NCI-H146 treated with DMSO at 0.1 percent for 48 hours (cell line): ENCODE measurements at regions not wholly inside any gene's neighbourhood (a gene's known extent, or its start where the extent isn't known, plus 50 kb on each side); places are given as distances from the start of the nearest gene placed in this dataset.
"Not testable (repeated sequence)": the region's sequence is repeated elsewhere in the genome, so short reads cannot be mapped to it uniquely, and the experiment has no call there.

ENCODE experiments used
- DNase-seq: peaks from one replicate; lab custom pipeline; 2025; ENCODE audit not compliant: unreplicated experiment; lab: John Stamatoyannopoulos, UW

DNA sequence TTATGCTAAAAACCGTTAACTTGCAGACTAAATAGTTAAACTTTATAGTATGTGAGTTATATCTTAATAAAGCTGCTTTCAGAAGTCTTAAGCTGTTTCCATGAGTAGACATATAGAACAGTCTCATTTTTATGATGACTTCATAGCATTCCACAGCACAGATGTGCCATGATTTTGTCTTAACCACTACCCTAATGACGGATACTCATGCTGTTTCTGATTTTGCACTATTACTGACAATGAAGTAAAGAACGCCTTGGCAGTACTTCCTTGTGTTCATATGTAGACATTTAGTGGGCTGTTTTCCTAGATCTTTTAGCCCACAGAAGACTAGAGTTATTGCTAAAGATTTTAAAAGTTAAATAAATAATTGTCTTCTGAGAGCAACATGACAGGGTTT, 175.6 kb upstream of the RAB6C start:
- DNase-seq = no peak

DNA sequence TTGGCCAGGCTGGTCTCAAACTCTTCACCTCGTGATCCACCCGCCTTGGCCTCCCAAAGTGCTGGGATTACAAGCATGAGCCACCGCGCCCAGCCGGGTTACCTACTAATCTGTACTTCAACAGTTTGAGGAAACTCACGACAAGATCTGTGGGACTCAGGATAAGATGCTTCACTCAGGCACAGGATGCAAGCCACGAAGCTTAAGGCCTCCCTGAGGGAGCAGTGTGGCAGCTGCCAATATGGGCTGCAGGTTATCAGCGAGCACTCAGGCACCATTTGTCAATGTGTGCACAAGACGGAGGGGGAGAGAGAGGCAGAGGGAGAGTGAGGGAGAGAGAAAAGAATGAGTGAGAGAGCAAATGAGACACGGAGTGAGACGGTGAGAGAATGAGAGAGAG, 173.6 kb upstream of the RAB6C start:
- no peak for DNase-seq

DNA sequence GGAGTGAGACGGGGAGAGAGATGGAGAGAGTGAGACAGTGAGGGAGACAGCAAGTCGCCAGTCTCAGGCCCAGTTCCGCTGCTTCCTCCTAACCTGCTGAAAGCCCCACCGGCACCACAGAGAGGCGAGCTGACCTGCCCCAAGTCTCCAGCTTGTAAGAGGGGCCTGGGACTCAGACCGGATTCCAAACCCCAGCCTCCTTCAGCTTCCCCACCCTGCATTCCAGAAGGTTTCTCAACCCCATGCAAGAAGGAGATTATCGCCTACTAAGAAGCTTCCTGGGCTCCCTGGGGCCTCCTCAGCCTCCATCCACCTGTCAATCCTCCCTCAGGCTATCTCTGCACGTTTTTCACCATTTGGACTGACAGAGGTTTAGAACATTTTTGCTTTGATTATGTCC, 173.1 kb upstream of the RAB6C start:
- DNase-seq = no peak

DNA sequence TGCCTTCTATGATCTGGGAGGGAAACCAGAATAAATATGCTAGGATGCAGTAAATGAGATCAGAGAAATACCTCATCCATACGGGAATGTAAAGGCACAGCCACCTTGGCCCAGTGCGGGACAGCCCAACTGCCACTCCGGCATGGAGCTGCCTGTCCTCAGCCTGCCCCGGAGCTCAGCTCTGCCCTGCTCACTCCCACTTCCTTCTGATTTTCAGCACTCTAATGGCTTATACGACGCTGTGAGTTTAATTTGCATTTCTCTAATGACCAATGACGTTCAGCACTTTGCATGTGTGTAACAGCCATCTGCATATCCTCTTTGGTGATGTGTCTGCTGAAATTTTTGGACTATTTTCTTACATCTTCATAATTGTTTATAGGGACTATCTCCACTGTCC, 172.5 kb upstream of the RAB6C start:
- DNase-seq = no peak

DNA sequence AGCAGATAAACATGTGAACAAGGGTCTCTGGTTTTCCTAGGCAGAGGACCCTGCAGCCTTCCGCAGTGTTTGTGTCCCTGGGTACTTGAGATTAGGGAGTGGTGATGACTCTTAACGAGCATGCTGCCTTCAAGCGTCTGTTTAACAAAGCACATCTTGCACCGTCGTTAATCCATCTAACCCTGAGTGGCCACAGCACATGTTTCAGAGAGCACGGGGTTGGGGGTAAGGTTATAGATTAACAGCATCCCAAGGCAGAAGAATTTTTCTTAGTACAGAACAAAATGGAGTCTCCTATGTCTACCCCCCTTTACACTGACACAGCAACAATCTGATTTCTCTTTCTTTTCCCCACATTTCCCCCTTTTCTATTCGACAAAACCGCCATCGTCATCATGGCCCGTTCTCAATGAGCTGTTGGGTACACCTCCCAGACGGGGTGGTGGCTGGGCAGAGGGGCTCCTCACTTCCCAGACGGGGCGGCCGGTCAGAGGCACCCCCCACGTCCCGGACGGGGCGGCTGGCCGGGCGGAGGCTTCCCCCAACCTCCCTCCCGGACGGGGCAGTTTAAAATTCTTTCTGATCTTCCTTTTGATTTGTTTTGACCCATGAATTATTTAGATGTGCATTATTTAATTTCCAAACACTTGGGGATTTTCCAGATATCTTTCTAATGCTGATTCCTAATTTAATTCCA, 171.7 kb upstream of the RAB6C start:
- not testable (repeated sequence) for DNase-seq

DNA sequence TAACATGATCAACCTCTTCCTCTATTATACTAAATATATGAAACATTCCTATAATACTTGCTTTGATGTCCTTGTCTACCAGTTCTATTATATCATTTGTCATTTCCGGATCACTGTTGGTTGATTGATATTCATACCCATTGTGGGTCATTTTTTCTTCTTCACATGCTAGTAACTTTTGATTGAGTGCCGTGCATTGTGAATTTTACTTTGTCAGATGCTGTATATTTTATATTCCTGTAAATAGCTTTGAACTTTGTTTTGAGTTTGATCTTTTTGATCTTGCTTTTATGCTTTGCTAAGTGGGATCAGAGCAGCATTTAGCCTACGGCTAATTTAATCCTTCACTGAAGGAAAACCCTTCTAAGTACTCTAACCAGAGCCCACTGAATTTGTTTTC, 168.9 kb upstream of the RAB6C start:
- no peak for DNase-seq

DNA sequence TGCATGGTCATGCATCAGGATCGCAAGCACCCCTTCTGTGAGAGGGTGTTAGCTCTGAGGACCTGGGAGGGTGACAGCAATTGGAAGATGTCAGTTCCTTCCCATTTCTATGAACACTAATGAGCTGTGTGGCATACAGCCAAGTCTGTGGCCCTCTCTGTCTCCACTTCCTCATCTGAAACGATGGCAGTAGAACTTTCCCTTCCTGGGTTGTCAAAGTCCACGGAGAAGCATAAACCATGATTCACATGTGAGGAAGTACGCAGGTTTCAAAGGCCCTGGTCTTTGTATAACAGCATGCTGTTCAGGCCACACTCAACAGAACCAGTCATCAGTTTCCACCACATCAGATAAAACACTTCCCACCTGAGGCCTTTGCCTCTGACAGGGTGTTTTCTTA, 167.4 kb upstream of the RAB6C start:
- no peak for DNase-seq

DNA sequence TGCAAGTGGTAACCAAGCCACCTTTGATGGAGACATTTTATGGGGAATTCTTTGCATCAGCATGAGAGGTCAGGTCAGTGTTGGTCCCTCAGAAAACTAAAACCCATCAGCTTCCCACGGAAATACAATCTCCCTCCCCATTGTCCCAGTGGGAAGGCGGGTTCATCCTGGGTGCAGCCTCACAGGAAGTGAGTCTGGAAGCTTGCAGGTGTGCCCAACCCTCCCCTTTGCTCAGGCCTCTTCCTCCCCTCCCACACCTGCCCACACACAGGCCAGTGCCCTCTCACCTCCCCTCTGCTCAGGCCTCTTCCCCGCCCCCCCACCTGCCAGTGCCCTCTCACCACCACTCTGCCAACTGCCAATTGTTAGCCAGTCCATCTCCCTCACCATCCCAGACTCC, 166.8 kb upstream of the RAB6C start:
- DNase-seq = no peak

DNA sequence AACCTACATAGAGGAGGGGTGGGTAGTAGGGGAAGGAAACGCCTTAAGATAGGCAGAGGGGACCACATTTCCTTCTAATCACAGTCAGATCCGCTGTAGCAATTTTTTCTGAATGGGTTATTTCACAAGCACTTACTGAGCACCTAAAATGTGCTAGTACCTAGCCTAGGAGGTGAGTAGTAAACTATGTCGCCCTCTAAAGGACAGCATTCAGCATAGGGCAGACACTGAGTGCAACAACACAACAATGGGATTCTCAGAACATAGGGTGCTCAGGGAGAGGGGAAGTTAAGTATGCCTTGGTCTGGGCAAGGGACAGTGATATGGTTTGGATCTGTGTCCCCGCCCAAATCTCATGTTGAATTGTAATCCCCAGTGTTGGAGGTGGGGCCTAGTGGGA, 166.1 kb upstream of the RAB6C start:
- DNase-seq = no peak

DNA sequence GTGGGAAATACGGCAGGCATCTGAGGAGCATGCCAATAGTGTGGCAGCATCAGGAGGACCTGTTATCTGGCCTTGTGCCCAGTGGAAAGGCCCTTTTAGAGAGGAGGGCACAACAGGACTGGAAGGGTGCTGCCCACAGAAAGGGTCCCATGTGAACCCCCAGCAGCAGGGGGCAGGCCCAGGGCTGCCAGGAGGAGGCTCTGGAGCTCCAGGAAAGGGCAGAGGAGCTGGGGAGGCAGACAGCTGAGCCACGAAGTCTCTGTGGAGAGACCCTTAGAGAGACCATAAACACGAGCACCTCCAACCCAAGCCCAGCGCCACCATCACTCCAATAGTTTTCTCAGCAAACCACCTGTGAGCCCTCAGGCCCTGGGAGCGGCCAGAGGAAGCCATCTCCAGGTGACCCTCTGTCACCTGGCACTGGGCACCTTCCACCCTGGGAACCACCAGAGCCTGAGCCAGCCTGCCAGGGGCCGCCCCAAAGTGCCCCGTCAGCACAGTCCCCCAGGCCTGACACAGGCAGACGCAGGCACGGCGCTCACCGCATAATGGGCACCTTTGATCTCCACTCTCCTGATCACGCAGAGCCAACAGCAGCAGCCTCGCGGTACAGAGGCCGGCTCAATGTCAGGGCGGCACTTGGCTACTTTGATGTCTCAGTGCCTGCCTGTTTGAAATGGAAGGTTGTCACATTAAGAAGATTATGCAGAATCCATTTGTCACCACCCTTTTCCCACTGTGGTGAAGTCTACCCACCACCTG, 162.5 kb upstream of the RAB6C start:
- no peak for DNase-seq

DNA sequence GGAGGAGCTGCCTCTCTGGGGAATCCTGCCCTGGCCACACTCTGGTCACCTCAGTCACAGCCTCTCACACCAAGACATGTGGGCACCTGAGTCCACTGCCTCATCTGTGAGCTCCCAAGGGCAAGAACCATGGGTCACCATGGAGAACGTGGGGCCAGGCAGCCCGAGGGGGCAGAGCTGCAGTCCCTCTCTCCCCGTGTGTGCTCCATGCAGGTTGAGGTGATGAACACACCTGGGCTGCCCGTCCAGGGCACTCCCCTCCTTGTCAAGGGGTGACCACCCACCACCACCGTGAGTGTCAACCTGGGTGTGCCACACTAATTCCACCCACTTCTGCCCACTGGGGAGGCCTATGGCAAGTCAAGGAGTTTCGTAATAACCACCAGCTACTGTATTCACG, 159.6 kb upstream of the RAB6C start:
- no peak for DNase-seq

DNA sequence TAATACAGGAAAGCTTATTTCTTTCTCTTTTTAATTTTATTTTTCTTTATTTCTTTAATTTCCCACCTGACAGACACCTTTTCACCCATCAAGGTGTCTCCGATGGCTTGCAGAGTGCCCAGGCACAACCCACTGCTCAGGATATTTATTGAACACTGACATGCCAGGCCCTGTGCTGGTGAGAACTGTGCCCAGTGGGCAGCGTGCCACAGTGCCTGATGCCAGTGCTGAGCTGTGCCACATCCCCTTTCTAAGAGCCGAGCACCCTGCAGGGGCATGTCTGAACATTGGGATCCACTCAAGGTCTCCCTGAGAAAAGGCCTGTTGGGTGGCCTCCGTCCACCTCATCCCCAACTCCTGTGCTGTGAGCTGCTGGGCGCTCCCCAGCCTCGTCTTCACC, 158.6 kb upstream of the RAB6C start:
- no peak for DNase-seq

DNA sequence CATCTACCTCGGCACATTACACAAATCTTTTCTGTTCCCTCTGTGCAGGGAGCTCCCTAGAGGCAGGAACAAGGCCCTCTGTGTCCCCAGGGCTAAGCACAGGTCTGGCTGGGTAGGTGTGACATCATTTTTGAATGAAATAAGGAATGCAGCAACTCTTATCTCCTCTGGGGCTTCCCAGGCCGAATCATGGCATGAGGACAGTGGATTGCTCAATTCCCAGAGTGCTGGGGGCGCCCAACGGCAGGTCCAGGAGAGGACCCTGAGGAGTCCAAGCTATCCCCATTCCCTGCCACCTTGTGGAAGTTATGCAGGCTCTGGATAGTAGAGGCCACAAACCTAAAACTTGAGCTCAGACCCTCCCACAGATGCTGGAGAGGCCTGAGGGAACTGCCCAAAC, 158.0 kb upstream of the RAB6C start:
- DNase-seq = no peak

DNA sequence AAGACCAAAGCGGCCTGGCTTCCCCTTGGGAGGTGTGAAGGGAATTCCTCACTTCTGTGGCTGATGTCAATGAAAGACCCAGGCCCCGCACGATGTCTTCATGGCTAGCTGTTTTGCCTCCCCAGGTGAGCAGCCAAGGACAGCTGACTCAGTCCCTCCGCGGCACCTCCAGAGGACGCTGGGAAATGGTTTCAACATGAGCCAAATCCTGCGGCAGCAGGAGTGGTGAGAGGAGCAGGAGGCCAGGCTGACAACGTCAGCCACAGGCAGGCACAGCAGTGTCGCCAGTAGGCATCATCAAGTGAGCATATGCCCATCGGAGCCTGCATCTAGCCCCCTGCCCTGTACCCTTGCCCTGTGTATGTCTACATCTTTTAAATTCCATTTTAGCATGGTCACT, 156.4 kb upstream of the RAB6C start:
- no peak for DNase-seq

DNA sequence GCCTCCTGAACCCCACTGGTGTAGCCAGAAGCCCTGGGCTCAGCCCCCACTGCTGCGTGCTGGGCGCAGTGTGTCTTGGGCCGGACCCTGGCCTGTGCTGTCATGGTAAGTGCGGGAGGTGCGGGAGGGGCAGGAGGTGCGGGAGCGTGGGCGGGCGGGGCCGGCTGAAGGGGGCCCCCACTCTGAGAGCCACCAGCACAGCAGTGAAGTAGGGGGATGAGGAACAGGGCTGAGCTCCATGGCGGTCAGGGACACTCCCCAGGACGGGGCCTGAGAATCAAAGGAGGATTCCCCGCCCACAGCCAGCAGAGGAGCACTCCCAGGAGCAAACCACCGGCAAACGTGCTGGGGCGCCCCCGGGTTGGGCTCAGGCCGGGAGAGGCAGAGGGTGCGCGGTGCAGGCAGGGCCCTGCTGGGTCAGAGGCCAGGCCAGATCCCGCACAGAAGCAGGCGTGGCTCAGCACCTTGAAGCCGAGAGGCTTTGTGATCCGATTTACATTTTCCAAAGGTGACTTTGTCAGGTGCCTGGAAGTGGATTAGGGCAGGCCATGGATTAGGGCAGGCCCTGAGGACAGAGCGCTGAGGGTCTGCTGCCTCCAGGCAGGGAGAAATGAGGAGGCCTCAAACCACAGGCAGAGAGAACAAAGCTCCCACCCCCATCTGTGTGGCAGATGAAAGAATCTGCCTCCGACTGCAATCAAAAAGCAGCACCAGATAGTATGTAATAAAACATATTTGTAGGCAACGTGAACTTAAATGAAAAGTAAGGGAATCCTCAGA, 152.0 kb upstream of the RAB6C start:
- DNase-seq = no peak

DNA sequence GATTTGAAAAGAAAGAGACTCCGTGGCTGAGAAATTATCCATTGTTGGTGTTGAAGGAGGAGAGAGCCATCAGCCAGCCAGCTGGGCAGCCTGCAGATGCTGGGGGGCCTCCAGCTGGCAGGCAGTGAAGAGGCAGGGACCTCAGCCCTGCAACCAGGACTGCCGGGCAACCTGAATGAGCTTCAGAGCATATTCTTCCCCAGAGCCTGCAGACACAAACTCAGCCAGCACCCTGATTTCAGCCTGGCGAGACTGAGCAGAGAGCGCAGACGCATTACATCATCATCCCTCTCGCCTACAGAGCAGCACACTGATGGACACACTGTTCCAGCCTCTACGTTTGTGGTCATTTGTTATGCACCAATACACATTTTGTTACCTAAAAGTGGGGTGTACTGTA, 150.7 kb upstream of the RAB6C start:
- DNase-seq = no peak

DNA sequence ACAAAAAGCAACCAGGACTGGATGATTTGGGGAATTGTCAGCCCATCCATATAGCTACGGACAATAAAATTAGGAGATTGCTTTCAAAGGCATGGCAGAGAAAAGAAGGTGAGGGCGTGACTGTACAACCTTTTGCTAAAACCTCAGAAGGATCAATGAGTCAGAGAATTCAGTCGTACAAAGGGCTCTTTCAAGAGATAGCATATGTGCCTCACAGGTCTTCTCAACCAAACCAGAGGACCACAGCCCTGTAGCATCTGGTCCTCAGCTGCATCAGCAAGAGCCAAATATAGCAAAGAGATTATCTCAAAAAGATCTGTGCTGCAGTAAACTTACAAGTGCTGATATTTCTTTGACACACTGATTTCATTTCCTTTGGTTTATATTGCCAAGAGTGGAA, 149.9 kb upstream of the RAB6C start:
- no peak for DNase-seq

DNA sequence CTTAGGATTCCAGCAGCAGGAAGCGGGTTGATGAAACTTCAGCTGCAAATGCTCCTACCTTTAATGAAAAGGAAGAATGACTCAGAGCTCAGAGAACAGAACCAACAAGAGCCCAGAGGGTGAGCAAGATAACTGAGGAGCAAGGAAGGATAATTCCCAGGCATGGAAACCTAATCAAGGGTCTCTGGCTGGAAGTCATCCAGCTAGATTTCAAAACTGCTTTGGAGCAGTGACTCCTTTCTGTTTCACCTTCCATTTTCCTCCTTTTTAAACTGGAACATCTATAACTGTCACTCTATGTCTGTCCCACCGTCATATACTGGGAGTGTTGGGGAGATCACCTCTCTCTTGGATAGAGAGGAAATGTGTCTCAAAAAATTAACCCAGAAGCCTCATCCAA, 148.4 kb upstream of the RAB6C start:
- DNase-seq = no peak

DNA sequence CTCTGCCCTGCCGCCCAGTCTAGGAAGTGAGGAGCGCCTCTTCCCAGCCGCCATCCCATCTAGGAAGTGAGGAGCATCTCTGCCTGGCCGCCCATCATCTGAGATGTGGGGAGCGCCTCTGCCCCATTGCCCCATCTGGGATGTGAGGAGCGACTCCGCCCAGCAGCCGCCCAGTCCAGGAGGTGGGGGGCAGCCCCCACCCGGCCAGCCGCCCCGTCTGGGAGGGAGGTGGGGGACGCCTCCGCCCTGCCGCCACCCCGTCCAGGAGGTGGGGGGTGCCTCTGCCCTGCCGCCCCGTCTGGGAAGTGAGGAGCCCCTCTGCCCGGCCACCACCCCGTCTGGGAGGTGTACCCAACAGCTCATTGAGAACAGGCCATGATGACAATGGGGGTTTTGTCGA, 146.0 kb upstream of the RAB6C start:
- DNase-seq = not testable (repeated sequence)

DNA sequence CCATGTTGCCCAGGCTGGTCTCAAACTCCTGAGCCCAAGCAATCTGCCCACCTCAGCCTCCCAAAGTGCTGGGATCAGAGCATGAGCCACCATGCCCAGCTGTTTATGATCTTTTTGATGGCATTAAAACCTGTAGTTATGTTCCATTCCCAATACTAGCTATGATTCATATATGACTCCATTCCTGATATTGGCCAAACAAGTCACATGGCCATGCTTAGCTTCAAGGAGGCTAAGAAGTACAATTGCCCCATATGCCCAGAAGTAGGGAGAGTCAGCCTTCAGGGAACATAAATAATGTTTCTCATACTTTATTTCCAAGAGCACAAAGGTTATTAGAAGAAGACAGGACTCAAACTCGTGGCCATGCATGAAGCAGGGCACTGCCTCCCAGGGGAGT, 132.4 kb upstream of the RAB6C start:
- no peak for DNase-seq

DNA sequence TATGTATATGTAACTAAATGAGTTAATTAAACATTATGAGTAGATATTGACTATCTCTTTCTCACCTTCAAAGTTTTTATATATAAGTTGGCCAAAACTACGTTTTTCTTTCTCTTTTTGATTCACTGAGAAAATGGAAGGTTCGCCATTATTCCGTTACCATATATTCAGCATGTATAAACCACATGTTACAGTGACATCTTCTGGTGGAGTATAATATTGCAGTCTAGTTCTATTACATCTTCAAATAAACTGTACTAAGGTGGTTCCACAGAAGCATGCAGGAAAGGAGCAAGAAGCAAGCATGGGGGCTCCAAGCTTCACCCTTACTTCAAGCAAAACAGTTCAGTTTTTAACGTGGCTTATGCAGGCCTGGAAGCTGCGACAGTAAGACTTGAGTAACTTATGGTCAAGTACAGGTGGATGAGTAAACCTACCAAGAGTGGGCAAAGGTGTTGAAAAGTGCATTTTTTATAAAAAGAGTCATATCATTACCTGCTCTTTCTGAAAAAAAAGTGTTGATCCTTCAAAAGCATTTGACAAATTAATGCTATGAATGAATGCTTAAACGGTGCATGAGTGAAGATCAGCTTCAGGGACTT, 129.8 kb upstream of the RAB6C start:
- peak; percentile 37 for DNase-seq

DNA sequence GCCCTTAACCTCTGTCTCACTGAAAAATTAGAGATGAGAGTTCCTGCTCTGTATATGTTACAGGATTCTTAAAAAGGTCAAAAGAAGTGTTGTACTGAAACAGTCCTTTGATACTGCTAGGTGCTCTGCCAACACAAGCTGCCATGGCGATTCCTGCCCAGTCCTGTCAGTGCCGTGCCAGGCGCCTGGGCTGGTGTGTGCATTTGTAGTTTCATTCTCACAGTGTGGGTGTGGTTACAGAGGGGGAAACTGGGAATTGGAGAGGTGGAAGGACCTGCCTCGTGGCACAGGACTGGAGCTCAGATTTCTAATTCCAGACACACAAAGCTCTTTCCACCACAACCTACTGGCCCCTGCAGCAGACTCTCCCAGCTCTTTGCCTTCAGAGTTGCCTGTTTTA, 122.3 kb upstream of the RAB6C start:
- DNase-seq = no peak
